Thyroid gland (tissue), 4 donors: ENCODE measurements at regions not wholly inside any gene's neighbourhood (a gene's known extent, or its start where the extent isn't known, plus 50 kb on each side); places are given as distances from the start of the nearest gene placed in this dataset.

Experiments used
- DNase-seq, 2 donors: peaks; one replicate each; pipeline ENCODE4 v3.0.0-alpha.2; 2019
- H3K27ac ChIP-seq, 3 donors: fragments of 200-600 bp; sonication (generic); 1 replicate in 2 of 3; 2 replicates in 1 of 3; pipeline ENCODE4 v1.5.1; 2016 to 2019; ENCODE audit warnings: mild to moderate bottlenecking in 1 of 3, moderate library complexity in 1 of 3
- H3K27me3 ChIP-seq: fragments of 200-600 bp; sonication (generic); one replicate; pipeline ENCODE4 v1.5.1; 2019
- H3K36me3 ChIP-seq, 2 donors: fragments of 200-600 bp; sonication (generic); one replicate each; pipeline ENCODE4 v1.5.1; 2016 to 2019
- H3K4me1 ChIP-seq, 2 donors: fragments of 200-600 bp; sonication (generic); one replicate each; pipeline ENCODE4 v1.5.1; 2017 to 2019
- H3K4me3 ChIP-seq, 3 donors: fragments of 200-600 bp; sonication (generic); replicated peaks in 1 of 3; 1 replicate in 2 of 3; 2 replicates in 1 of 3; pipeline ENCODE4 v1.5.1; 2016; ENCODE audit warnings: mild to moderate bottlenecking in 1 of 3
- H3K9me3 ChIP-seq: fragments of 200-600 bp; sonication (generic); one replicate; pipeline ENCODE4 v1.5.1; 2017
- POLR2A ChIP-seq, 2 donors: fragments of 450-650 bp; IDR thresholded peaks; one replicate each; pipeline ENCODE4 v1.6.1; 2017; ENCODE audit warnings: antibody characterized with exemption in 2 of 2, mild to moderate bottlenecking in 2 of 2, moderate library complexity in 1 of 2
- WGBS, 2 donors: methylation state at CpG; one replicate each; pipeline ENCODE4 v1.1.5; 2017; 5-methylcytosine and 5-hydroxymethylcytosine counted together
- intact Hi-C: fragments of 100-400 bp; cut with DNase I; formaldehyde crosslinking; loops from one replicate; pipeline ENCODE4 v1.15.1; 2023
- TF ChIP-seq, protein P1 (sequence below), 6 experiments: fragments of 200-600 bp in 3 of 6; fragments of 450-650 bp in 3 of 6; sonication (generic) in 3 of 6; IDR thresholded peaks; one replicate each; pipeline ENCODE4 v1.5.1; 2016 to 2019; ENCODE audit warnings: antibody characterized with exemption in 6 of 6, mild to moderate bottlenecking in 2 of 6, inconsistent platforms in 1 of 6, moderate library complexity in 1 of 6

- H3K4me3 ChIP-seq: no peak overlapping the region
- no peaks in the 10 kb centered on the region for H3K27me3 ChIP-seq
- no peak overlapping the region for H3K27ac ChIP-seq
- H3K4me1 ChIP-seq: no peaks in the 10 kb centered on the region
- WGBS, 2 donors: 55 to 70% methylated on average over 5 of the region's 5 CpGs
- no peak for TF ChIP-seq POLR2A (IDR thresholded peaks at IDR 0.05)
- TF ChIP-seq, protein P1, sequence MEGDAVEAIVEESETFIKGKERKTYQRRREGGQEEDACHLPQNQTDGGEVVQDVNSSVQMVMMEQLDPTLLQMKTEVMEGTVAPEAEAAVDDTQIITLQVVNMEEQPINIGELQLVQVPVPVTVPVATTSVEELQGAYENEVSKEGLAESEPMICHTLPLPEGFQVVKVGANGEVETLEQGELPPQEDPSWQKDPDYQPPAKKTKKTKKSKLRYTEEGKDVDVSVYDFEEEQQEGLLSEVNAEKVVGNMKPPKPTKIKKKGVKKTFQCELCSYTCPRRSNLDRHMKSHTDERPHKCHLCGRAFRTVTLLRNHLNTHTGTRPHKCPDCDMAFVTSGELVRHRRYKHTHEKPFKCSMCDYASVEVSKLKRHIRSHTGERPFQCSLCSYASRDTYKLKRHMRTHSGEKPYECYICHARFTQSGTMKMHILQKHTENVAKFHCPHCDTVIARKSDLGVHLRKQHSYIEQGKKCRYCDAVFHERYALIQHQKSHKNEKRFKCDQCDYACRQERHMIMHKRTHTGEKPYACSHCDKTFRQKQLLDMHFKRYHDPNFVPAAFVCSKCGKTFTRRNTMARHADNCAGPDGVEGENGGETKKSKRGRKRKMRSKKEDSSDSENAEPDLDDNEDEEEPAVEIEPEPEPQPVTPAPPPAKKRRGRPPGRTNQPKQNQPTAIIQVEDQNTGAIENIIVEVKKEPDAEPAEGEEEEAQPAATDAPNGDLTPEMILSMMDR (IDR thresholded peaks at IDR 0.05): no peak
- DNase-seq: no peak
- H3K9me3 ChIP-seq: no peaks in the 10 kb centered on the region
- no peaks in the 10 kb centered on the region for H3K36me3 ChIP-seq
- intact Hi-C loops: no loop called here
These were observed 230.8 kb upstream of the MCTP2 start for GRCh38 chr15:94000606-94001005.

DNA sequence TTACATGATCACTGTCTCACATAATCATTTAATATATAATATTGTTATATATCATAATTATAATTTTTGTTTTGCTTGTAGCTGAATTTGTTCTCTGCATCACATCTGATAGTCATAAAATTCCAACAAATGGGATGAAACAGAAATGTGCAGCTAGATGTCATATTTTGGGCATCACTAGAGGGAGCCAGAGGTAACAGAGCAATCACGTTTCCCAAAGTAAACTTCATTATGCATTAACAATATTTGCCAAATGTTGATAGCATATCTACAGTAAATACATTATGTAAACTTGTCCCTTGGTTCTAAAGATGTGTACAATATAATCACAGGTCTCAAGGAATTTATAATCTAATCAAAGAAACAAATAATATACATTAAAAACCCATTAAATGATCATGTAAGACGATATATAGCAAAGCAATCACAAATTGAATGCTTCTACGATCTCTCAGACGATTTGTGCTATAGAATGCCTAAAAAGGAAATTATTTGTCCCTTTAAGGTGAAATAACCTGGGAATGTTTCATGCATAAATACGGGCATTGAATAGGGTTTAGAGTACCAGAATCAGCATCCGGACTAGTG, 234.2 kb upstream of the MCTP2 start:
- Histone ChIP-seq H3K9me3 (no peaks in the 10 kb centered on the region), H3K4me3 (no peak overlapping the region), H3K36me3 (no peaks in the 10 kb centered on the region), H3K27ac (no peak overlapping the region), H3K27me3 (no peaks in the 10 kb centered on the region), H3K4me1 (no peaks in the 10 kb centered on the region)
- DNase-seq: no peak
- WGBS, 2 donors: 59 to 61% methylated on average over 6 of the region's 6 CpGs
- TF ChIP-seq, protein P1 (IDR thresholded peaks at IDR 0.05): peak; percentile 8 to 71 (median 32)
- TF ChIP-seq POLR2A (IDR thresholded peaks at IDR 0.05): no peak
- intact Hi-C loops: loop anchor here (10.0 kb wide), 1 partner anchor 962 kb away; no protein-coding TSS in a partner anchor

- Histone ChIP-seq H3K36me3 (no peaks in the 10 kb centered on the region), H3K27ac (no peak overlapping the region), H3K4me1 (no peaks in the 10 kb centered on the region), H3K9me3 (no peaks in the 10 kb centered on the region), H3K4me3 (no peak overlapping the region), H3K27me3 (no peaks in the 10 kb centered on the region)
- no peak for DNase-seq
- intact Hi-C loops: no loop called here
- WGBS, 2 donors: 79 to 82% methylated on average over 4 of the region's 4 CpGs
- TF ChIP-seq POLR2A (IDR thresholded peaks at IDR 0.05): no peak
- TF ChIP-seq, protein P1 (IDR thresholded peaks at IDR 0.05): no peak
These were observed 241.8 kb upstream of the MCTP2 start for GRCh38 chr15:93989440-93989998.

- no peaks in the 10 kb centered on the region for H3K36me3 ChIP-seq
- no peaks in the 10 kb centered on the region for H3K9me3 ChIP-seq
- H3K4me1 ChIP-seq: no peaks in the 10 kb centered on the region
- no peaks in the 10 kb centered on the region for H3K27me3 ChIP-seq
- H3K27ac ChIP-seq: no peak overlapping the region
- intact Hi-C loops: no loop called here
- no peak for DNase-seq
- WGBS, 2 donors: 84 to 87% methylated on average over 5 of the region's 5 CpGs
- no peak for TF ChIP-seq POLR2A (IDR thresholded peaks at IDR 0.05)
- TF ChIP-seq, protein P1 (IDR thresholded peaks at IDR 0.05): no peak
- no peak overlapping the region for H3K4me3 ChIP-seq
These were observed 244.3 kb upstream of the MCTP2 start for GRCh38 chr15:93987068-93987467.

- Histone ChIP-seq H3K36me3 (no peaks in the 10 kb centered on the region), H3K4me3 (no peak overlapping the region), H3K9me3 (no peaks in the 10 kb centered on the region), H3K27ac (no peak overlapping the region), H3K4me1 (no peaks in the 10 kb centered on the region), H3K27me3 (no peaks in the 10 kb centered on the region)
- TF ChIP-seq POLR2A (IDR thresholded peaks at IDR 0.05): no peak
- TF ChIP-seq, protein P1 (IDR thresholded peaks at IDR 0.05): no peak
- 77 to 83% methylated on average over 3 of the region's 3 CpGs for WGBS, 2 donors
- no peak for DNase-seq
- intact Hi-C loops: no loop called here
These were observed 244.9 kb upstream of the MCTP2 start for GRCh38 chr15:93986400-93986984.
